ENCODE measurements at regions not wholly inside any gene's neighbourhood (a gene's known extent, or its start where the extent isn't known, plus 50 kb on each side); places are given as distances from the start of the nearest gene placed in this dataset.

GRCh38 chr1:157279138-157279801, 141.1 kb upstream of the ETV3 start:
- H3K4me3 ChIP-seq (ENCODE audit: low read depth, low read length): no peak overlapping the region
- no peak for TF ChIP-seq CTCF (IDR thresholded peaks at IDR 0.05; ENCODE audit: insufficient read depth, low read depth, low read length, missing control alignments)
- no peak for DNase-seq (ENCODE audit: low read depth)

DNA sequence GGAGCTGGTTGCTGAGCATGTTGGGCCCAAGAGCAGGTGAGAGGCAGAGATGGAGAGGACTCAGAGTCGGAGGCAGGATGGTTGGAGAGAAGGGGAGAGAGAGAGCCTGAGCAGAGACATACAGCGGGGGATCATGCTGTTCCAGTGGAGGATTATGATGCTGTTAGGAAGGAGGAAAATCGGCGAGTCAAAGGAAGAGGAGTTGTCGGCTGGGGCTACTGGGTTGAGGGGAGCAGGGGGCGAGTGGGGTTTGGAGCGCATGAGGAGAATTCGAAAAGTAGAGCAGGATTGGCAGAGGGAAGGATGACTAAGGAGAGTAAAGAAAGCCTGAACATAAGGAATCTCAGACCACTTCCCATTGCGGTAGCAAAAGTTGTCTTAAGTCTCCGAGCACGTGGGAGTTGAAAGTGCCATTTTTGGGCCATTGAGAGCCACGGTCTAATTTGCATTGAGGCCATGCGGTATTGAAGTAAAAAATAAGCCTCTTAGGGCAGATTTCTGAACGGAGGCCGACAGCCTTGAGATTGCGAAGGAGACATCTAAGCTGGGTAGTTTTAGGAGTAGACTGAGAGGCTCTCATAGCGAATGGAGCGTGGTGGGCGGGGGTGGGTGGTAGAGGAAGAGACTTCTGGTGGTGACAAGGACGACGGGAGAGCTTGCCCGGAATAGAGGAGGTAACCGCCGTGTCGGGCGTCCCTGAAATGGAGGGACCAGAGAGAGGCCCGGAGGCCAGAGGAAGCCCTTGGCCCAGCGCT, 140.4 kb upstream of the ETV3 start:
- no peak for DNase-seq (ENCODE audit: low read depth)
- no peak for TF ChIP-seq CTCF (IDR thresholded peaks at IDR 0.05; ENCODE audit: insufficient read depth, low read depth, low read length, missing control alignments)
- no peak overlapping the region for H3K4me3 ChIP-seq (ENCODE audit: low read depth, low read length)

DNA sequence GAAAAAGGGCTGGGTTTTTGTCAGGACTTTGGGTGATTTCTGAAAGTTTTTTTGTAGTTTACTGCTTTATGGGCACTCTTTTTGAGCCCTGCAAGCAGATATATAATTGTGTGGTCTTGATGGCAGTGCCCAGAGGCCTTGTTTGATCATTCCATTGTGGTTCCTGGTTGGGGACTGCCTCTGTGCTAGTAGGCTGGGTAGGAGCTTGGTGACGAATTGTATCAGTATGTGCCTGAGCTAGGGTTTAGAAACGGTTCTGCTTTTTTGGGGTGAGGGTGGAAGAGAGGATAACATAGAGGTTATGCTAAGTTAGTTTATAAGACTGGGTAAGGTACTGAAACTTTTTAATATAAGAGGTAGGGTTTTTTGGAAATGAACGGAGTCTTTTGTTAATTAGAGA, 139.7 kb upstream of the ETV3 start:
- no peak overlapping the region for H3K4me3 ChIP-seq (ENCODE audit: low read depth, low read length)
- no peak for DNase-seq (ENCODE audit: low read depth)

DNA sequence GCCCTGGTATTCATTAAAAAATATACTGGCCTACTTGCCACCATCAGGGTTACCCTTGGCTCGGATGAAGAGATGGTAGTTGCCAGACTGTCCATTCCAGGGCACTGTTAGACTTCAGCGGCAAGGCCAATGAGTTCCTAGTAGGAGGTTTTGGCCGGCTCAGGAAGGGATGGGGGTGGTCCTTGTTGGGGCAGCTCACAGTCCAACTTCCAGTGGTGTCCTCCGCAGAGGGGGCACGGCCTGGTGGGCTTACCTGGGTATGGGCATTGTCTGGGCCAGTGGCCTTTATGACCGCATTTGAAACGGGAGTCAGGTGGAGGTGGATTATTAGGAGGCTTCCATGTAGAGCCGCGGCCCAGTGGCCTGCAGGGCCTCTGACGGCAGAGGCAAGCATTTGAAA, 139.1 kb upstream of the ETV3 start:
- no peak overlapping the region for H3K4me3 ChIP-seq (ENCODE audit: low read depth, low read length)
- TF ChIP-seq CTCF (IDR thresholded peaks at IDR 0.05; ENCODE audit: insufficient read depth, low read depth, low read length, missing control alignments): no peak
- no peak for DNase-seq (ENCODE audit: low read depth)

More for the DNA sequence above, 139.7 kb upstream of the ETV3 start:
- TF ChIP-seq CTCF (IDR thresholded peaks at IDR 0.05; ENCODE audit: insufficient read depth, low read depth, low read length, missing control alignments): no peak

DNA sequence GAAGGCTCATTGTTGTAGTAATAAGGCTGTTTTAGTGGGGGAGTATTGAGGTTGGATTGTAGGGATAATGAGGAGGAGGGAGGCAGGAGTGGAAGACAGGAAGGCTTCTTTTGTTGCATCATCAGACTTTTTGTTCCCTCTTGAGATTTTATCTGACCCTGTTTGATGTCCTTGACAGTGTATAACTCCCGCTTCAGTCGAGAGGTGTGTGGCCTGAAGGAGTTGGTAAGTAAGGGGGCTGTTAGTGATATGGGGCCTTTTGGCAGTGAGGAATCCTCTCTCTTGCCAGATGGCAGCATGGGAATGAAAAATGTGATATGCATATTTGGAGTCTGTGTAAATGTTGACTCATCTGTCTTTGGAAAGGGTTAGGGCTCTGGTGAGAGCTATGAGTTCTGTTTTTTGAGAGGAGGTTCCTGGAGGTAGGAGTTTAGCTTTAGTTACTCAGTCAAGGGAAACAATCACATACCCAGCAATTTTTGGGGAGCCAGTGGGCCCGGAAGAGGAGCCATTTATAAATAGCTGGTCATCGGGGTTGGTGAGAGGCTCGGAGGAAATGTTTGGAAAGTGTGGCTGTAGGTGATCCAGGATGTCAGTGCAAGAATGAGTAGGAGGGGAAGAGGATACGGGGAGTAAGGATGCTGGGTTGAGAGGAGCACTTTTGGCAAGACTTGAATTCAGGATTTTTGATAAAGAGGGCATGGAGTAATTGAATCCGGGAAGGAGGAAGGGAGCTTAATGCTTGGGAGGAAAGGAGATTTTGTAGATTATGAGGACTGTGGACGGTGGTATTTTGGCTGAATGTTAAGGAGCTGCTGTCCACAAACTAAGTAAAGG, 136.7 kb upstream of the ETV3 start:
- TF ChIP-seq CTCF (IDR thresholded peaks at IDR 0.05; ENCODE audit: insufficient read depth, low read depth, low read length, missing control alignments): no peak
- no peak overlapping the region for H3K4me3 ChIP-seq (ENCODE audit: low read depth, low read length)
- DNase-seq (ENCODE audit: low read depth): no peak

GRCh38 chr1:157272729-157273524, 134.7 kb upstream of the ETV3 start:
- no peak for DNase-seq (ENCODE audit: low read depth)
- TF ChIP-seq CTCF (IDR thresholded peaks at IDR 0.05; ENCODE audit: insufficient read depth, low read depth, low read length, missing control alignments): no peak
- no peak overlapping the region for H3K4me3 ChIP-seq (ENCODE audit: low read depth, low read length)

All from GM12865 (cell line).